Skeletal muscle satellite cell (primary cell): ENCODE measurements at regions not wholly inside any gene's neighbourhood (a gene's known extent, or its start where the extent isn't known, plus 50 kb on each side); places are given as distances from the start of the nearest gene placed in this dataset.

Experiments used
- H3K27me3 ChIP-seq: 2 replicates; pipeline ENCODE4 v1.7.0; 2013; ENCODE audit warnings: low read length; ENCODE audit not compliant: control insufficient read depth, insufficient read depth
- H3K36me3 ChIP-seq: 2 replicates; pipeline ENCODE4 v1.7.0; 2013; ENCODE audit warnings: mild to moderate bottlenecking, control low read depth, low read length; ENCODE audit not compliant: insufficient read depth
- H3K4me1 ChIP-seq: 2 replicates; pipeline ENCODE4 v1.7.0; 2013; ENCODE audit warnings: low read length; ENCODE audit not compliant: control insufficient read depth, insufficient read depth
- H3K4me2 ChIP-seq: 2 replicates; pipeline ENCODE4 v1.7.0; 2013; ENCODE audit warnings: mild to moderate bottlenecking, low read length
- H3K4me3 ChIP-seq: 2 replicates; pipeline ENCODE4 v1.7.0; 2013; ENCODE audit warnings: low read length
- H3K9ac ChIP-seq: 2 replicates; pipeline ENCODE4 v1.7.0; 2013; ENCODE audit warnings: mild to moderate bottlenecking, low read depth, low read length, moderate library complexity
- H3K9me3 ChIP-seq: replicated peaks from 2 replicates; pipeline ENCODE4 v1.7.0; 2013; ENCODE audit warnings: mild to moderate bottlenecking, control low read depth, low read length

DNA sequence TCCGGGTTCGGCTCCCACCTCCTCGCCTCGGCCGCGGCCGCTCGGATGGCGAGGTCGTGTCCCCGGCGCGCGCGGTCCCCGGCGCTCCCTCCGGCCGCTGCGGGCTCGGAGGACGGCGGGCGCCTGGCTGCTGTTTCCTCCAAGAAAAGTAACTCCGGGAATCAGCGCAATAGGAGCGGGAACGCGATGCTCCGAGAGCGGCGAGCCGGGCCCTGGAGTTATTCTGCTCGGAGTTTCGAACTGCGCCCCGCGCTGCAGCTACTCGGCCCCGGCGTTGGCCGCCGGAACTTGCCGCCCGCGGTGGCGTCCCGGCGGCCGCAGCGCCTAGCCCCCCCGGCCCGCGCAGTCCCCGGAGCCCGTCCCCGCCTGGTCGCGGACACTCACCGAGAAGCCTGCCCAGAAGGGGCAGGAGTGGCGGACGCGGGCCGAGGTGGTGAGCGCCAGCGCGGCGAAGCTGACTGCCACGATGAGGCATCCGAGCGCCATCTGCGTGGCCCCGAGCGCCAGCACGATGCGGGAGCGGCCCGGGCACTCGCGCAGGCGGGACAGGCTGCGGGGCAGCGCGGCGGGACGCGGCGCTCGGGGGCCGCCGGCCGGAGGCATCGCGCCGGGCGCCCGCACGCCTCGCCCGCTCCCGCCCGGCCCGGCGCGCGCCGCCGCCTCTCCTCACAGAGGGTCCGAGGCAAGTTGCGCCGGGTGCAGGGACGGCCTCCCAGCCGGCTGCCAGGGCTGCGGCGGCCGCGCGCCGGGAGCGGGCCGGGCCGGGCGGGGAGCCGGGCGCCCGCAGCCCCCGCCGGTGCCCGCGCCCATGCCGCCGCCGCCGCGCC lies 251.9 kb downstream of the TJP1 start:
- Histone ChIP-seq H3K4me3 (peak overlapping the region; percentile 59), H3K36me3 (no peaks in the 10 kb centered on the region), H3K9me3 (no peaks in the 10 kb centered on the region), H3K4me1 (no peaks in the 10 kb centered on the region), H3K27me3 (peaks cover 72% of the 10 kb centered on the region), H3K4me2 (peak overlapping the region; percentile 81), H3K9ac (no peak overlapping the region)

DNA sequence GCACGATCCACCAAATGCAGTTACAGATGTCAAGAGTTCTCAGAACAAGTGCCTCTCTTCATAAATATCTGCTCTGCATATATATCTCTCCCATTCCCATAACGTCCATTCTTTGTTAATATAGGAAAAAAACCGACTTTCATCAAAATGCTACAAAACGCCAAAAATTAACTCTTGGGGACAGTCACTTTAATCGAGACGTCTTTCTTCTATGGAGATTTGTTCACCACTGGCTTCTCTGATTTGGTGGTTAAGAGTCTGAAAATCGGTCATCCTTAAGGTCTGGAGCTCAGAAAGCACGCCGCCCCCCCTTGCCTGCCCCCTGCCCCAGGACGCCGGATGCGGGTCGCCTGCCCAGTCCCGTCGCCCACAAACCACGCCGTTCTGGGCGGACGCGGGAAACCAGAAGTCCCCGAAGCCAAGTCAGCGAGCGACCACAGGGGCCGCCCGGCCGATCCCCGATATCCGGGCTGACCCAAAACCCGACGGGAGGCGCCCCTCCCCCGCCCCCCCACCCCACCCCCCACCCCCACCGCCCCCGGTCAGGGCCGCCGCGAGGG lies 252.7 kb downstream of the TJP1 start:
- H3K9me3 ChIP-seq, result no peaks in the 10 kb centered on the region
- peaks cover 71% of the 10 kb centered on the region for H3K27me3 ChIP-seq
- H3K4me1 ChIP-seq, result no peaks in the 10 kb centered on the region
- no peak overlapping the region for H3K4me3 ChIP-seq
- H3K9ac ChIP-seq, result no peak overlapping the region
- H3K4me2 ChIP-seq, result no peak overlapping the region
- H3K36me3 ChIP-seq, result no peaks in the 10 kb centered on the region

DNA sequence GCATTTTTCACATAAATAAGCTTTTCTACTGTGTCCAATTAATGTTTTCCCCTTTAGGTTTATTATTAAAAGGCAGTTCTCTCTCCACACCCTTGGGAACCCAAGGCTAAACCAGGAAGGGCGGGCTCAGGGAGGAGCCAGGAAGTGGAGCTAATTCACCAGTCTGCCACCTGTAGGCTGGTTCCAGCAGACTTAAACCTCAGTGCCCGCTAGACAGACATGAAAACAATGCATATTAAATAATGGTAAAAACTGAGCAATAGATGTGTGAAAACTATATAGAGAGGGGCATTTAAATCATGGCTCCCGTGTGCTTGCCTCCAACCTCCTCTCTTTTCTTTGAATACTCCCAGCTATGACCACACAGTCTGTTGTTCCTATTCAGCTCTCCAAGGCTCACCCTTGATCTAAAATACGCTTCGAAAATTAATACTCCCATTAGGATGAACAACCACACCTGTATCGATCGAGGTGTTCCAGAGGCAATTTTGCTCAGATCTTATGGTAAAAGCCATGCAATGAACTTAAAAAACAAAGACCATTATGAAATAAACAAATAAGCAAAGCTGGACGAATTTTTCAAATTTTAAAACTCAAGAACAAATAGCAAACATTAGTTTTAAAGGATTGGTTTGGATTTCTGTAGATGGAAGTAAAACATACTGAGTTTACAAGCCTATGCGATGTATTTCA lies 253.3 kb downstream of the TJP1 start:
- Histone ChIP-seq H3K4me3 (no peak overlapping the region), H3K4me1 (no peaks in the 10 kb centered on the region), H3K27me3 (peaks cover 69% of the 10 kb centered on the region)

DNA sequence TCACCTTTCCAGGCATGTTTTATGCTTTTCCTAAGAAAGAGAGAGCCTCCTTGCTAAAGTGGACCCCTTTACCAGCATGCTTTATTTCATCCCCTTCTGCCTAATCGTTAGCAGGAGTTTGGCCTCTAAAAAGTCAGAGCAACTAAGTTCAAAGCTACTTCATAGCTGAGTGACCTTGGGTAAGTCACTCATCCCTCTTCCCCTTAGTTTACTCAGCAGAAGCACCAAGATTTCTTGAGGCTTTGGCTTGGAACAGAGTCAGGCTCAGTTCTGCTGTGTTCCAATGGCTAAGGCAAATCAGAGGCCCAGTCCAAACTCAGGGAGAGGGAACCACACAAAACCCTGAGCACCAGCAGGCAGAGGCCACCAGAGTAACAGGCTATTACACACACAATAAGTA lies 254.9 kb downstream of the TJP1 start:
- Histone ChIP-seq H3K4me1 (no peaks in the 10 kb centered on the region), H3K9me3 (no peaks in the 10 kb centered on the region), H3K4me2 (no peak overlapping the region), H3K4me3 (no peak overlapping the region), H3K9ac (no peak overlapping the region), H3K27me3 (peaks cover 53% of the 10 kb centered on the region), H3K36me3 (no peaks in the 10 kb centered on the region)

More for the DNA sequence above, 253.3 kb downstream of the TJP1 start:
- no peak overlapping the region for H3K4me2 ChIP-seq
- H3K9ac ChIP-seq, result no peak overlapping the region
- no peaks in the 10 kb centered on the region for H3K36me3 ChIP-seq
- no peaks in the 10 kb centered on the region for H3K9me3 ChIP-seq

DNA sequence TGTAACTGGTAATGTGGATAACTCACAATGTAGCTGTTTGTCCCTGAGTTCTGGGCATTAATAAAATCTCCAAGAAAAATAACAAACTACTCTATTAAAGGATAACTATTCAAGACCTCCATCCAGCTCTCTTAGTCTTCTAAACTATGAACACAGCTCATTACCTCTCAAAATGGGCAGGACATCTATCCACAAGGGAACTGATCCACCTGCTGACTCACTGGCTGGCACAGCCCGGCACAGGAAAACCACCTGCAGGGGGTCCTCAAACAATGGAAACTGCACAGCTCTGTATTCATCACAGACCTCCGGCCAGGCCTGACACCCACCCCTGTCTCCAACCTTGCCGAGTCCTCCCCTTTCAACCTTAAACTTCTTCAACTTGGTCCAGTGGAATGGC lies 255.4 kb downstream of the TJP1 start:
- H3K36me3 ChIP-seq, result no peaks in the 10 kb centered on the region
- H3K4me1 ChIP-seq, result no peaks in the 10 kb centered on the region
- peaks cover 49% of the 10 kb centered on the region for H3K27me3 ChIP-seq
- no peaks in the 10 kb centered on the region for H3K9me3 ChIP-seq
- H3K9ac ChIP-seq, result no peak overlapping the region
- no peak overlapping the region for H3K4me2 ChIP-seq
- H3K4me3 ChIP-seq, result no peak overlapping the region

DNA sequence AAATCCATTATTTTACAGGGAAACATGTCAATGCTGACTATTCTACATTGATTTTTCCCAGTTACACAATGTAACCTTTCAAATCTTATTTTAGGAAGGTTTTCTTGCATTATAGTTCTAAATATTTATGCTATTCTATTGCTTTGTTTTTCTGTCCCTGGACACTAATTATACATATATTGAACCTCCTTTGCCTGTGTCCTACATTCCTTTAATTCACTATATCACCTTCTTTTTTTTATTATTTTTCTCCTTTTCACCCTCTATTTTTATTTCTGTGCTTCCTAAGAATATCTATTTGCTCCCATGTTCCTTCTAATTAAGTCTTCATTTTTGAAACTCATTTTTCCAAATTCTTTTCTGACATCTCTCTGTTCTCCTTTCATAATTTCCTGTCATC lies 259.2 kb downstream of the TJP1 start:
- Histone ChIP-seq H3K9me3 (no peaks in the 10 kb centered on the region), H3K27me3 (peaks cover 18% of the 10 kb centered on the region), H3K9ac (no peak overlapping the region), H3K36me3 (no peaks in the 10 kb centered on the region), H3K4me3 (no peak overlapping the region), H3K4me1 (no peaks in the 10 kb centered on the region), H3K4me2 (no peak overlapping the region)

DNA sequence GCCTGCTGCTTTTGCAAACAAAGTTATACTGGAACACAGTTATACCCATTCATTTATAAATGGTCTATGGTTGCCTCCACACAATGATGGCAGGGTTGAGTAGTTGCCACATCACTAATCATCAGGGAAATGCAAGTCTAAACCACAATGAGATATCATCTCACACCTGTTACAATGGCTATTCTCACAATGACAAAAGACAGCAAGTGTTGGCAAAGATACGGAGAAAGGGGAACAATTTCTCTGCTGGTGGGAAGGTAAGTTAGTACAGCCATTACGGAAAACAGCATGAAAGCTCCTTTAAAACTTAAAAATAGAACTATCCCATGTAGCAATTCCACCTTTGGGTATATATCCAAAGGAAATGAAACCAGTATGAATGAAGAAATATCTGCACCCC lies 261.4 kb downstream of the TJP1 start:
- H3K27me3 ChIP-seq, result peaks cover 5% of the 10 kb centered on the region
- no peak overlapping the region for H3K4me2 ChIP-seq
- H3K9ac ChIP-seq, result no peak overlapping the region
- H3K9me3 ChIP-seq, result no peaks in the 10 kb centered on the region
- no peak overlapping the region for H3K4me3 ChIP-seq
- no peaks in the 10 kb centered on the region for H3K36me3 ChIP-seq
- no peaks in the 10 kb centered on the region for H3K4me1 ChIP-seq

DNA sequence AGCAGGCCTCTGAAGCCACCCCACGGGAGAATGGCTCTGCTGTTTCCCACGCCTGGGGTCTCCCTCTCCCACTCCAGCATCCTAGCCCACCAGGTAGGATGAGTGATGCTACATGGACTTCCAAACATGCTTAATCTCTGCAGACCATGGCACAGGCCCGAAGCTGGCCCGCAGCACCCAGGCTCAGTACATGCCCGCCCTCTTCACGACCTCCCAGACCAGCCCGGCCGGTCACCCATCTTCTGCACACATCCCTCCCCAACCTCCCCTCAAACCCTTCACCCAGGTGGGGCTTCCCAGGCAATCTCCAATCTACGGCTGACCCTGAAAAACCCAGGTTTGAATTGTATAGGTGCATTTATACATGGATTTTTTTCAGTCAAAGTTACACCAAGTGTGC lies 264.0 kb downstream of the TJP1 start:
- Histone ChIP-seq H3K4me1 (no peaks in the 10 kb centered on the region), H3K9ac (no peak overlapping the region), H3K27me3 (no peaks in the 10 kb centered on the region), H3K9me3 (no peaks in the 10 kb centered on the region), H3K36me3 (no peaks in the 10 kb centered on the region), H3K4me2 (no peak overlapping the region), H3K4me3 (no peak overlapping the region)

DNA sequence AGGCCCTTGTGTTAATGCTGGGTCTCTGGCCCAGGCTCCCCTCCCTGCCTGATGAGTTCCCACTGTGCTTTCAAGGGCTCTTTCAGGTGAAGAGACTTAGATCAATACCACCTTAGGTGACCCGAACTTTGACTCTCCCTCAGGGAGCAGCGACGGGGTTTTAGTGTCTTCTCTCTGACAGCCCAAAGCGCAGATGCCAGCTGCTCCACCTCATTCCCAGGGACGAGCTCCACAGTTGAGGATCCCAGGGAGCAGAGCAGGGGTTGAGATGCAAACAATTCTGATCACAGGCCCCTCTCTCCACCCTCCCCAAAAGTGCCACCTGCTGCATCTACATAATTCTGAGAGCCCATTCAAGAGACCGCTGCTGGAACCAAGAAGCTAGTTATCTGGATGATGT lies 265.1 kb downstream of the TJP1 start:
- Histone ChIP-seq H3K4me2 (no peak overlapping the region), H3K9me3 (no peaks in the 10 kb centered on the region), H3K36me3 (no peaks in the 10 kb centered on the region), H3K27me3 (peaks cover under 1% of the 10 kb centered on the region), H3K4me1 (no peaks in the 10 kb centered on the region), H3K4me3 (no peak overlapping the region), H3K9ac (no peak overlapping the region)

DNA sequence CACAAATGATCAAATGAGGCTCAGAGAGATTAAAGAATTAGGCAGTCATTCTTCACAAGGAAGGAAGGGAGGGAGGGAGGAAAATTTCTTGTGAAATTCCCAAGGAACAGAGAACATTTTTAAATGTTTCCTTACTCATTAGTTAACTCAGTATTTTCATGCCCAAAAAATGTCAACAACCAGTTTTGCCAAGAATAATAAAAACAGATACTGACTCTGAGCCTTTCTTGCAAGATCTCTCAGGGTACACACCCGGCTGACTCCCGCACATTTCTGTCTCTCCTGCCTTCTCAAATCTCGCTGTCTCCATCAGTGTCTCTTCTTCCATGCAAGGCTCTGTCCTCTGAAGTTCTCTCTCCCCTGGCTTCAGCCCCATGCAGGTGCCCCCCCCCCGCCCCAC lies 265.9 kb downstream of the TJP1 start:
- Histone ChIP-seq H3K9ac (no peak overlapping the region), H3K4me2 (no peak overlapping the region), H3K36me3 (no peaks in the 10 kb centered on the region), H3K27me3 (peaks cover 7% of the 10 kb centered on the region), H3K9me3 (no peaks in the 10 kb centered on the region), H3K4me3 (no peak overlapping the region), H3K4me1 (no peaks in the 10 kb centered on the region)

DNA sequence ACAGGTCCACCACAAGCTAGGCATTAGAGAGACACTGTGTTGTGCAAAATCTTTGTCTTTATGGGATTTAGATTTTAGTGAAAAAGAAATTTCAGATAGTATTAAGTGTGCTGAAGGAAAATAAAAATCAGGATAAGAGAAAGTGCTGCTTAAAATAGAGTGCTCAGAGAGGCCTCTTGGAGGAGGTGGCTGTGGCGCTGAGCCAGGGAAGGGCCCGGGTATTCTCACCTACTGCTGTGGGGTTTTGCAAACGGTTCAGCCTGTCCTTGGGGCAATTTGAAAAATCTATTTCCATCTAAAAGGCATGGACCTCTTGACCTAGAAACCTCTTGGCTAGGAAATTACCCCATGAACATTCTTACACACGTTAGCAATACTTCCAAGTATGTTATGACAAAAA lies 267.7 kb downstream of the TJP1 start:
- Histone ChIP-seq H3K9me3 (no peaks in the 10 kb centered on the region), H3K4me2 (no peak overlapping the region), H3K36me3 (no peaks in the 10 kb centered on the region), H3K4me3 (no peak overlapping the region), H3K27me3 (peaks cover 7% of the 10 kb centered on the region), H3K9ac (no peak overlapping the region), H3K4me1 (no peaks in the 10 kb centered on the region)
